ENCODE measurements at regions not wholly inside any gene's neighbourhood (a gene's known extent, or its start where the extent isn't known, plus 50 kb on each side); places are given as distances from the start of the nearest gene placed in this dataset.

DNA sequence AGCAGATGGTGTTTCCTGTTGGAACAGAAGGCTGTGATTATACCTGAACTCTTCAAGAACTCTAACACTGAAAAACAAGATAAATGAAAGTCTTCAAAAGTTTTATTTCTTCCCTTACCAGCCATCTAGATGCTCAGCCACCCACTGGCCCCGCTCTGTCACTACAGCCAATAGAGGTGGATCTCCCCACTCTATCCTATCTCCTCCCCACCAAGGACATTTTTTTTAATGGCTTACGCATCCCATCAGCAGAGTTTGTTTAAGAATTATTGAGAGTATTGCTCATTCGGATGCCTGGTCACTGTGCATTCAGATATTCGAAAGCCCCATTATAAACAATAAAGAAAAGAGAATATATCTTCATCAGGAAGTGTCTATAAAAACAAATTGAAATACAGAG lies 159.4 kb downstream of the RASEF start:
- TF ChIP-seq EZH2 (IDR thresholded peaks at IDR 0.05; ENCODE audit: borderline replicate concordance, low read depth, low read length) (no peak), NRF1 (conservative IDR thresholded peaks at IDR 0.05 in 1 of 2, IDR thresholded peaks at IDR 0.05 in 1 of 2) (no peak), RFX7 (CRISPR knock-in tag; IDR thresholded peaks at IDR 0.05) (no peak), GABPA (tag; conservative IDR thresholded peaks at IDR 0.05; ENCODE audit: low read depth) (no peak), POLR2AphosphoS5 (IDR thresholded peaks at IDR 0.05; ENCODE audit: control insufficient read depth, insufficient read depth, low read depth, low read length) (no peak), NR4A1 (CRISPR knock-in tag; IDR thresholded peaks at IDR 0.05) (no peak), NR4A1 (tag; IDR thresholded peaks at IDR 0.05) (no peak)
- TF ChIP-seq, protein P1, sequence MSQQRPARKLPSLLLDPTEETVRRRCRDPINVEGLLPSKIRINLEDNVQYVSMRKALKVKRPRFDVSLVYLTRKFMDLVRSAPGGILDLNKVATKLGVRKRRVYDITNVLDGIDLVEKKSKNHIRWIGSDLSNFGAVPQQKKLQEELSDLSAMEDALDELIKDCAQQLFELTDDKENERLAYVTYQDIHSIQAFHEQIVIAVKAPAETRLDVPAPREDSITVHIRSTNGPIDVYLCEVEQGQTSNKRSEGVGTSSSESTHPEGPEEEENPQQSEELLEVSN (IDR thresholded peaks at IDR 0.05; ENCODE audit: borderline replicate concordance in 1 of 2, extremely low read depth in 1 of 2, insufficient read depth in 1 of 2, insufficient read length in 1 of 2, low read depth in 1 of 2, low read length in 1 of 2, poor library complexity in 1 of 2, severe bottlenecking in 1 of 2), result no peak

Measured in K562 (cell line).